ENCODE measurements at regions not wholly inside any gene's neighbourhood (a gene's known extent, or its start where the extent isn't known, plus 50 kb on each side); places are given as distances from the start of the nearest gene placed in this dataset.
"Not testable (repeated sequence)": the region's sequence is repeated elsewhere in the genome, so short reads cannot be mapped to it uniquely, and the experiment has no call there.

GRCh38 chr11:71383461-71383860 is 64.7 kb downstream of the DHCR7 start:
- no peak for DNase-seq

DNA sequence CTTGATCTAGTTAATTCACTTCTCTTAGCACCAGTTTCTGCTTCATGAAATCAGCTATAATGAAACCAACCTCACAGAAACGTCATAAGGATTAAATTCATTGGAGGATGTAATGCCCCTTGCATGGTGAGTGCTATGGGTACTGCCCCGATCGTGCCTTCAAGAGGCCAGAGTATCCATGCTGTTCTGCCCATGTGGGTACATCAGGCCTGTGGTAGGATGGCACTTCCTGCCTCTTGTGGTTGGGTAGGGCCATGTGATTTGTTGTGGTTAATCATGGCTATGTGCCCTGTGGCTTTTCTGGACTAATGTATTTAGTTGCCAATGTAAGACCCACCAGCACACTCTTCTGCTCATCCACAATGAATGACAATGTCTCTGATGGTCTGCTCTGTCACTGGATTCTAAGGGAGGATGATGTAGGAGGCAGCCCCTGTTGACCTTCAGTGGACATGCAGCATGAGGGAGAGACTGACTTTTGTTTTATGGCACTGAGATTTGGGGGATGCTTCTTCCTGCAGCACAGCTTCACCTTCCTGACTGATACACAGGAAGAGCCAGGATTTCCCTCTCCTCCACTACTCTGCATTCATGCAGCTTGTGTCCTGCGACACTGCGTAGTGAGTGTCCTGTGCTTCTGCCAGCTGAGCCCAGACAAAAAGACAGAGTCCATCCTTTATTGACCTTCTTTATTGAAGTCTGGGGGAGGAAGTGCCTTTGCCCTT is 66.2 kb downstream of the DHCR7 start:
- no peak for DNase-seq

GRCh38 chr11:71379701-71380100 is 68.5 kb downstream of the DHCR7 start:
- DNase-seq = no peak

GRCh38 chr11:71373791-71374454 is 74.3 kb downstream of the DHCR7 start:
- DNase-seq = no peak

DNA sequence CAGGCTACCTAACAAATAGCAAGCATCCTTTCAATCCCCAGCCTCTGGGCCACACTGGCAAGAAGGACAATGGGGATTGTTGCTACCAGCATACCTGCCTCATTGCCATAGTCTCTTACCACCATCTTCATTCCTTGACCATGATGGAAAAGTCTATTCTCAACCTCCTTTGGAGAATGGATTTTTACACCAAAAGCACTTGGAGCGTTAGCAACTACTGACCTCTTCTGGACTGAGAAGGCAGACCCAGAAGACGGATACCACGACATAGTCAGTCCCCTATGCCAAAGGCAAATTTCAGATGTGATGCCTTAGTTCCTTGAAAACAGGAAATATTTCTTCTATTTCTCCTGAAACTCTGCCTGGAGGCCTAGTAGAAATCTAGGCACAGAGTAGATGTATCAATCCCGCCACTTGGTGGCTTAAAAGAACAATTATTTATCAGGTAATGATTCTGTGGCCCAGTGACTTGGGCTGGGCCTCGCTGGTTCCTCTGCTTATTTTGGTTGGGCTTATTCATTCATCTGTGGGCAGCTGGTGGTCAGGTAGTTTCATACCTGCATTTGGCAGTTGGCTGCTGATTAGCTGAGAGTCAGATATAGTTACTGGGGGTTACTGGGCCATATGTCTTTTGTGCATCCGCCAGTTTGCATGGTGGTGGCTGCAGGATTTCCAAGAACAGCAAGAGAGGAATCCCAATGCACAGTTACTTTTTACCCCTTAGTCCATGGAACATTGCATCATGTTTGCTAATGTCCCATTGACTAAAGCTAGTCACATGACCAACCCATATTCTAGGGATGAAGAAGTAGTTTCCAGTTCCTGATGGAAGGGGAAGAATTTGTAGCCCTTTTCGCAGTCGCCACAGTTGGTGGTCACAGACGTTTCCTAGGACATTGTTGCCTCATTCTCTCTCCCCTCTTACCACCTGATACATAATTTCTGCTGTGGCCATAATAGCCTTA is 75.2 kb downstream of the DHCR7 start:
- peak in 12 of 51 donors; percentile 4 to 47 (median 16) for DNase-seq

GRCh38 chr11:71371674-71372069 is 76.5 kb downstream of the DHCR7 start:
- no peak for DNase-seq

- peak in 8 of 51 donors; percentile 3 to 20 (median 11) for DNase-seq
Observed at GRCh38 chr11:71370895-71371673, 77.1 kb downstream of the DHCR7 start.

- DNase-seq = no peak
Observed at GRCh38 chr11:71370020-71370747, 78.0 kb downstream of the DHCR7 start.

DNA sequence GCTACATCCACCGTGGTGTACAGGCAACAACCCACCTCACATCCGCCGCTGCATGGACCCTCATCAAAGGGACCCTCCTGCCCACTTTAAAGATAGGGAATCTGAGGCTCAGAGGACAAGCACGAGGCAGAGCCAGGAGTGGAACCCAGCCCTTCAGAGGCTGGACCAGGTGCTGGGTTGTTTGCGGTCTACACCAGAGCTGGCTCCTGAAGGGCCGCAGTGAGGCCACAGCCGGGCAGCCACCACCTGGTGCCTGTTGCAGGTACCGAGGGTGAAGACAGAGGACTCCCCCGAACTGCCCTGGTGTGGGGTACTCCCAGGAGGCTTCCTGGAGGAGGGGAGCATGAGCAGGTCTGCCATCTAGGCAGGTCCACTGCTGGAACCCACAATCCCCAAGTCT is 78.8 kb downstream of the DHCR7 start:
- no peak for DNase-seq

DNA sequence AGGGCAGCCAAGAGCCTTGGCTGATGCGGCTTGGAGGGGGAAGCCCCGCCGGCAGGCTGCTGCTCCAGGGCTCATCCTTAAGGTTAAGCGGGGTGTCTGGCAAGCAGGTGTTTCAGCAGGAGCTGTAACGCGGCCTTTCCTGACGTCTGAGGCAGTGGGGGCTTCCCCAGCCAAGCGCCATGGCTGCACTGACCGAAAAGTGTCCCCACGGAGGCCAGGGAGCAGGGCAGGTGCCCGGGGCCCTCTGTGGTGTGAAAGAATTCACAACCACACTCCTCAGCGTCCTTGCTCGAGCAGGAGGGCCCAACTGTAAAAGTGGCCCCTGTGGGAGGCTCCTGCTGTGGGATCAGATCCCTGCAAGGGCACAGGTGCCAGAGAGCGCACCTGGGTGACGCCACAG is 79.2 kb downstream of the DHCR7 start:
- DNase-seq = no peak

DNA sequence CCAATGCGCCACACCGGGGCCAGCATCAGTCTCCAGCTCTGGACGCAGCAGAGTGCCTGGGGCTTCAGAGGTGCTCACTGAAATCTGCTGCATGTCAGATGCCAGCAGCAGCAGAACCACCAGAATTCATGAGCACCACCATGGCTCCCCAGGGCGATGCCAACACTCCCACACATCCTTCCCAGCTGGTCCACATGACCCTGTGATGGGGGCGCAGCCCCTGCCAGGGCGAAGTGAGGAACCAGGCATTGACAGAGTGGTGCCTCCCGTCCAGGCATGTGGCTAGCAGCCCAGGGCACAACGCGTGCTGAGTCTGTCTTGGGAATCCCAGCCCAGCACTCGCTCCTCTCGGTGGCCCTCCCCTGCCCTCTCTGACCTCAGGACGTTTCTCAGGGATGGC is 80.4 kb downstream of the DHCR7 start:
- no peak for DNase-seq

- DNase-seq = not testable (repeated sequence)
Observed at GRCh38 chr11:71367276-71367675, 80.9 kb downstream of the DHCR7 start.

DNA sequence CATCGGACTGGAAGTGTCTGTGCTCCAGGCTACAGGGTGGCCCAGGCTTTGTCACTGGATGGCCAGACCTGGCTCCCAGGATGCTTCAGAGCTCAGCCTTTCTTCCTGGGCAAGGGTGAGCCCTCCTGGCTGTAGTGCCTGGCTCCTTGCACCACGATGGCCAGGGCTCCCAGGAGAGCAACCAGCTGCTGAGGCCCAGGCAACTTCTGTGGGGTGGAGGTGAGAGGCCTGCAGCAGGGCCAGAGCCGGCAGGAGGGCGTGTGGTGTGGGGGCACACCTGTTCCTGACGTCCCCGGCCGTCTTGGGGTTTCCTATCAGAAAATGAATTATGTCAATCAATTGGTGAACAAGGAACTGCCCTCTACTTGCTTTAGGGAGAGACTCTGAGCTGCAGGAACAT is 82.1 kb downstream of the DHCR7 start:
- DNase-seq = no peak

GRCh38 chr11:71365626-71366025 is 82.6 kb downstream of the DHCR7 start:
- DNase-seq = no peak

GRCh38 chr11:71364806-71365205 is 83.4 kb downstream of the DHCR7 start:
- peak in 1 of 51 donors; percentile 31 for DNase-seq

DNA sequence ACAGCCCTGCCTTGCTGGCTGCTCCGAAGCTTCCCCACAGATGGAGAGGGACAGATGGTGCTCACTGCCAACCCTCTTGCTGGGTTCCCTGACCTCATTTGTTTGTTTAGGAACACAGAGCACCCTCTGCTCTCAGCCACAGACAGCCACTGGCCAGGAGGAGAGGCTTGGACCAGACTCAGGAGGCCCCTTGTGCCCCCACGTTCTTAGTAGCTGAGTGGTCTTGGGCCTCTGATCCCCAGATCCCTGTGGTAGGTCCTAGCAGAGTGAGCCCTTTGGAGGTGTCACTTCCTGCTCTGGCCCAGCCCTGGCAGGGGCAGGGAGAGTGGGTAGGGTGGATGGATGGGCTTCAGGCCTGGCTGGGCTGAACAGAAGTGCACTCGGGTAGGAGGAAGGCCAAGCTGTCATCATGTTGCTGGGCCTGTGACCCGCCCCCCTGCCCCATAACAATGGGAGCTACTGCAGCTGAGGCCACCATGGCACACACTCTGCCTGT is 84.0 kb downstream of the DHCR7 start:
- DNase-seq = peak in 13 of 51 donors; percentile 15 to 89 (median 31)

- no peak for DNase-seq
Observed at GRCh38 chr11:71363721-71364120, 84.5 kb downstream of the DHCR7 start.

- no peak for DNase-seq
Observed at GRCh38 chr11:71358963-71359567, 89.1 kb downstream of the DHCR7 start.

GRCh38 chr11:71358122-71358728 is 90.0 kb downstream of the DHCR7 start:
- no peak for DNase-seq

All from hypothalamus (tissue), 51 donors.